ENCODE measurements at regions not wholly inside any gene's neighbourhood (a gene's known extent, or its start where the extent isn't known, plus 50 kb on each side); places are given as distances from the start of the nearest gene placed in this dataset.

DNA sequence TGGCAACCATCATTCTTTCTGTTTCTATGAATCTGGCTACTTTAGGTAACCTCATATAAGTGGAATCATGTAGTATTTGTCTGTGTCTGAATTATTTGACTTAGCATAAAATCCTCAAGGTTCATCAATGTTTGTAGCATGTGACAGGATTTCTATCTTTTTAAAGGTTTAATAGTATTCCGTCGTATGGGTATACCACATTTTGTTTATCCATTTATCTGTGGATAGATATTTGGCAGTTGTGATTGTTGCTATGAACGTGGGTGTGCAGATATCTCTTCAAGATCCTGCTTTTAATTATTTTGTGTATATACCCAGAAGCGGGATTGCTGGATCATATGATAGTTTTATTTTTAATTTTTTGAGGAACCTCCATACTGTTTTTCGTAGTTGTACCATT, 421.7 kb downstream of the PCNX1 start:
- TF ChIP-seq POLR2A (IDR thresholded peaks at IDR 0.05) (no peak), CTCF (IDR thresholded peaks at IDR 0.05) (no peak)
